Spleen (tissue), 3 donors: ENCODE measurements at regions not wholly inside any gene's neighbourhood (a gene's known extent, or its start where the extent isn't known, plus 50 kb on each side); places are given as distances from the start of the nearest gene placed in this dataset.

Source experiments
- POLR2A ChIP-seq, 3 donors: fragments of 450-650 bp; IDR thresholded peaks; one replicate each; pipeline ENCODE4 v1.5.1; 2017; ENCODE audit warnings: antibody characterized with exemption in 3 of 3, mild to moderate bottlenecking in 1 of 3
- POLR2AphosphoS5 ChIP-seq, 3 donors: sonication (generic); formaldehyde crosslinking; IDR thresholded peaks; one replicate each; pipeline ENCODE4 v1.5.1; 2017; ENCODE audit warnings: antibody characterized with exemption in 3 of 3

- TF ChIP-seq POLR2AphosphoS5 (IDR thresholded peaks at IDR 0.05): no peak
- TF ChIP-seq POLR2A (IDR thresholded peaks at IDR 0.05): no peak
Measured at GRCh38 chr4:185966549-185966948, 102.4 kb upstream of the TLR3 start.
